GM19467 (cell line): ENCODE measurements at regions not wholly inside any gene's neighbourhood (a gene's known extent, or its start where the extent isn't known, plus 50 kb on each side); places are given as distances from the start of the nearest gene placed in this dataset.

Experiments
- ATAC-seq: cut with Tn5 transposase; IDR thresholded peaks from one replicate; pipeline ENCODE4 v1.9.1; 2021; ENCODE audit warnings: mild to moderate bottlenecking, moderate library complexity; ENCODE audit not compliant: unreplicated experiment

DNA sequence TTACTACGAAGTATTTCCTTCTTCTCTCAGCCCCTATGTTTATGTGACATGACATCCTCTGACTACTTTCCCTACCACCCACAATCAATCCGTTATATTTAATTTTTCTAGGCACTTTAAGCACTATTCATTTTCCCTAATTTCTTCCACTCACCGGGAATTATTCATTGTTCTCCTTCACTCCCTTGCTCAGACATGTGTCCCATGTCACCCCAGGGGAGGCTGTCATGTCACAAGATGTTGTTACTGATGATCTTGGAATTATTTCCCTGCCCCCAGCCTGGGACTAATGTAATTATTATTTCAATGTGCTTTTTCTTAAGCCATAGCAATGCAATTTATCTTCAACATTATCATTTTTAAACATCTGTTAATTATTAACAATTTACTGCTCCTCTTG, 317.2 kb downstream of the PHF14 start:
- ATAC-seq = no peak

DNA sequence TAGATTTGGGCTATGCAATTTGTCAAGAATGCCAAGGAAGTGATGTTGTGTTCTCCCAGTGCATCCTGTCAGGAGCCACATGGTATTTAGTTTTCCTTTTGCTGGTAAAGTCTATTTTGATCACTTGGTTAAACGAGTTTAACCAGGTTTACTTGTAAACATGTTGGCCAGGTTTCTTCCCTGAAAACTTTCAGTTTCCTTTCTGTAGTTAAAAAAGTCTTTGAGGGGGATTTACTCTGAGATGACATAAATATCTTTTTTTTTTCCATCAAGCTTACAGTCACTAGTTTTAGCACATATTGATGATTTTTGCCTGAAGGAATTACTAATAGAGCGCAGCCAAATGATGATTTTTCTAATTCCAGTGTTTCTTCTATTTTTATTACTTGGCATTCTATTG, 320.5 kb downstream of the PHF14 start:
- no peak for ATAC-seq

- no peak for ATAC-seq
Measured at GRCh38 chr7:11294965-11295364, 321.3 kb downstream of the PHF14 start.

DNA sequence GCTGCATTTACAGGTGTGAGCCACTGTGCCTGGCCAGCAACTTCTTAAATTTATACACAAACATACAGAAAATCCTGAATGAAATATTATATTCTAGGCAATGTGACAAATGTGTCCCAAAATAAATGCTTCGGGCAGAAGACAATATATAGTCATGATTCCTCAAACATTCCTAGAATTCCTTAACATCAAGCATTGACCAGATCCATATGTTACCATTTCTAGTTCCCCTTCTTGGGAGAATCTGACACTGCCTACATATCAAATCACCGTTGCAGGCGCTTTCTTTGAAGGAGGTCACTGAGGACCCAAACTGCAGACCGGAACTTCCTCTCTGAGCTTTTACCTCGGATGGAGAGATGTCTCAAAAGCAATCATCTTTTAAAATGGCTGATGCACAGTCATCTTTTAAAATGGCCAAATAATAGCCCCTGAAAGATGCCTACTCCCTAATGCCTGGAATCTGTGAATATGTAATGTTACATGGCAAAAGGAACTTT, 323.5 kb downstream of the PHF14 start:
- no peak for ATAC-seq

GRCh38 chr7:11297764-11298163, 324.1 kb downstream of the PHF14 start:
- no peak for ATAC-seq

DNA sequence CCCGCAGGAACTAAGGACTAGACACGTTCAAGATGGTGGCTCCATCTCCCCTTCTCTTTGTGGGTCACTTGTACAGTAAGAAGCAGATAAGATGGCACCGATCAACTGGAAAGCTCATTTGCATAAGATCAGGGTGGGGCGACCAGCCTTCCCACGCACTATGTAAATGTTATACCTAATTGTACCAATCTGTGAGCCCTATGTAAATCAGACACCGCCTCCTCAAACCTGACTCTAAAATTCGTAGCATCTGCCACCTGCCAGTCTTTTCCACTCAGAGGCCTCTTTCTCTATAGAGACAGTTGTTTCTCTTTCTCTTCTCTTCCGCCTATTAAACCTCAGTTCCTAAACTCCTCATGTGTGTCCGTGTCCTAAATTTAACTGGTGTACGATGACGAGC, 324.5 kb downstream of the PHF14 start:
- ATAC-seq = no peak

DNA sequence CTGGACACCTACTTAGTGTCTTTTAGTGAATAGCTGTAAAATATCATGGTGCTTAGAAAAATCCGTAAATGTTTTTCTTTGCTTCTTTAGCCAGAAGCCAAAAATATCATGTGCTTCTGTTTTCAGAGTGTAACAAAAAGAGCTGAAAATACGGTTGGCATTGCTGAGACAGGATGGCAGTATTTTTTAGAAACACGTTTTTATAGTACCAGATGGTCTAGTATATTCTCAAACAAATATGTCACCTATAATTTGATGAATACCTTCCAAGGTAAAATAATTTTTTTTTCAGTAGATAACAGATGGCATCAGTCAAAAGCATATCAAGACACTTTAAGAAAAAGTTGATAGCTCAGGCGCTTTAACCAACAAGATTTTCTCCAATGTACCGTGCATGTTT, 326.6 kb downstream of the PHF14 start:
- ATAC-seq = no peak

- ATAC-seq = no peak
Measured at GRCh38 chr7:11302121-11302520, 328.4 kb downstream of the PHF14 start.

DNA sequence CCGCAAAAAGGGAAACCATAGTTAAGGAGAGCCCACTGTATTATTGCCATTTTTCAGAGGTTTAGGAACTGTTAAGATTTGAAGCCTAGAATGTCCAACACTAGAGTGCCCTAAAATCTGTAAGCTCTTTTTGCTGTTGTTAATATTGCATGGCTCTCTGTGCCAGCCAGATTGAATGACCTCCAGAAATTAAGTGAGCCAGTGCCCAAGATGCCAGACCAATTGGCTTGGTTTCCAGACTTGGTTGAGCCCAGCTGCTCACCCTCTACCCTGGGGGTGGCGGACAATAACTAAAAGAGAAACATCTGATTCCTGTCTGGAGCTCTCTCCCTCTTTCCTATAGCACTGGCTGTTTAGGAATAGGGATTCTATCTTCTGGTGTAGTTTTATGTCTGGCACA, 340.1 kb downstream of the PHF14 start:
- no peak for ATAC-seq

GRCh38 chr7:11315666-11316258, 342.1 kb downstream of the PHF14 start:
- ATAC-seq = peak; percentile 49

GRCh38 chr7:11317766-11318165, 344.1 kb downstream of the PHF14 start:
- no peak for ATAC-seq

- no peak for ATAC-seq
Measured at GRCh38 chr7:11319491-11320274, 346.0 kb downstream of the PHF14 start.
